ENCODE measurements at regions not wholly inside any gene's neighbourhood (a gene's known extent, or its start where the extent isn't known, plus 50 kb on each side); places are given as distances from the start of the nearest gene placed in this dataset.

DNA sequence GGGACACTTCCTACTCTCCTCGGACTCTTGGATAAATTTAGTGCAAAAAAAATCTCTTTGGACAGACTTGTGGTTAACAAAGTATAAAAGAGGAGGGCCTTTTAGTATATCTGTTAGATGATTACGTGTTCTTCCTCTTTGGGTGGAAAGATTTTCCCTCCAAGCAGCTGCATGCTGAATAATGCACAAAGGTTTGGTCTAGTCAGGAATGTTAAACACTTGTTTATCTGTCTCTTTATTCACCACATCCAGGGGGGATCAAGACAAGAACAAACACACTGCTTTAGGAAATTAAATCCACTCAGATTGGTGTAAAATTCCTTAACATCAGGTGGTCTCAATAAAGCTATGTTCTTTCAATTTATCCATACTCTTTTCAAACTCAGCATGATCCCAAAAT, 260.9 kb upstream of the CHD6 start:
- DNase-seq = no peak

DNA sequence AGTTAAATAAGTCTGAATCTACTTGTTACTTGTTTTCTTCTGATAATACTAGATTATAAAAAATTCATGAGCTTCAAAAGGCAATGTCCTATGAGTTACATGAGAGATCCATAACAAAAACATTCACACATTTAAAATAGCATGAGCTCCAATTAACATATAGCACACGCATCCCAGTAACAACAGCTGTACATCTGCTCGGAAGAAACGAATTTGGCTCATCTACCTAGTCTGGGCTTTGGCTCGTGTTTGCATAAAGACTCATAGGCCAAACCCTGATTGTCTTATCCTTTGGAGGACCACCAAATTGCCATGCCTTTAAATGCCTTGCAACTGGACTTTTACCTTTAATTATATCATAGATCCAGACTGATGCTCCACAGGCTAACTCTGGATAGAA, 259.7 kb upstream of the CHD6 start:
- DNase-seq = no peak

DNA sequence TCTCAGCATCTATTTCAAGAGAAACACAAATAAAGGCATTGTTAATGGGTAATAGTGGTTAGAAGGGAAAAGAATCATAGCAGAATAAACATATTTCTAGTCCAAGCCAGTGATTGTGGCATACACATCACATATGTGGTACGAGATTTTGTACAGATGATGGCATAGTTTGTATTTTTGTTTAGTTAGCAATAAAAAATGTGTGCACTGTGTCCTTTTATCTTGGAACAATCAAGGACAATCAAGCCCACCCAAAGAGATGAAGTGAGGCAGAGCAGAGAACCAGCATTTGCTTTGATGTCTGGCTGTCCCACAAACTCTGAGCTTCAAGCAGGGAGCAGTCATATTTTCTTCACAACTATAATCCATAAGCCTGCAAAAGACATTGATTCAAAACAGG, 256.5 kb upstream of the CHD6 start:
- no peak for DNase-seq

DNA sequence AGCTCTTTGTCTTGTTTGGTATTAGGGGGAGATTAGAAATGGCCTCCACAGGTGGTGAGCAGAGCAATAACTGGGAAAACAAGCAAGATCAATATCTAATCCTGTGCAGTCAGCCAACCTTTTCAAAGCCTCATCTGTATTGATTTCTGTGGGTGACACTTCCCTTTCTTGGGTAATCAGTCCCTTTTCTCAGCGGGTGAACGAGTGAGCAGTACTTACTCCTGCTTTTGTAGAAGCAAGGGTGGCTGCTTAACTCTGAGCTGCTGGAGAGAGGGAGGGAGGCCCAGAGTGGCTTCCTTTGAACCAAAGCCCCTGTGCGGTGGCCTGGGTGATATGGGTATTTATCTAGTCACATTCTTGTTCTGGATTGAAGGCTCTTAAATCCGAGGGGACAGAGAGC, 254.8 kb upstream of the CHD6 start:
- DNase-seq = no peak

DNA sequence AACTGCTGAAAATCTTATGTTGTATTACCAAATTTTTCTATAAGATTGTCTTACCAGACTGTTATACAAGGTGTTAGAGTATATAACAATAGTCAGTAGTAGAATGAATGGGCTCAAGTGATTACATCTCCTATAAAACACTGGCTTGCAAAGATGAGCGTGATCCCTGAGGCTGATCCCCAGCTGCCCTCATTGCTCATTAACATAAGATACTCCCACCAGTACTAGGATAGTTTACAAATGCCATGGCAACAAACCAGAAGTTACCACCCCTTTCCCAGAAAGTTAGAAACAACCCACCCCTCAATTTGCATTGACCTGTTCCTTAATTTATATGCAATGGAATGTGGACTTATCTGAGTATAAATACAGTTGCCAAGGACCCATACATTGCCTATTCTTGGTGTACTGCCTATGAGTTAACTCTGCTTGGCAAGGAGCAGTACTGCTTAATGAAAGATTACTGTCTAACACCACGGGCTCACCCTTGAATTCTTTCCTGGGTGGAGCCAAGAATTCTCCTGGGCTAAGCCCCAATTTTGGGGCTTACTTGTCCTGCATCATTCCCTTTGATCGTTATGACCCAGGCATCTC, 252.8 kb upstream of the CHD6 start:
- no peak for DNase-seq

DNA sequence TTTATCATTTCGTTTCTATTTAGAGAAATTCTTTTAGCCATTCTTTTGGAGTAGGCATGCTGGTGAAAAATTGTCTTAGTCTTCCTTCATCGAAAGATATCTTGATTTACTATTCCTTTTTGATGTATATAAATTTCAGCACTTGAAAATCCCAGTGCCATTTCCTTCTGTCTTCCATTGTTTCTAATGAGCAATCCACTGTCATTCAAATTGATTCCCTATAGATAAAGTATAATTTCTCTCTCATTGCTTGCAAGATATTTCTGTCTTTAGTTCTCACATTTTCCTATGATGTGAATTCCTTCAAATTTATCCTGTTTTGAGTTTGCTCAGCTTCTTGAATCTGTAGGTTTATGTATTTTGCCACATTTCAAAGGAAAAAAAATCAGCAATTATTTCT, 251.1 kb upstream of the CHD6 start:
- no peak for DNase-seq

DNA sequence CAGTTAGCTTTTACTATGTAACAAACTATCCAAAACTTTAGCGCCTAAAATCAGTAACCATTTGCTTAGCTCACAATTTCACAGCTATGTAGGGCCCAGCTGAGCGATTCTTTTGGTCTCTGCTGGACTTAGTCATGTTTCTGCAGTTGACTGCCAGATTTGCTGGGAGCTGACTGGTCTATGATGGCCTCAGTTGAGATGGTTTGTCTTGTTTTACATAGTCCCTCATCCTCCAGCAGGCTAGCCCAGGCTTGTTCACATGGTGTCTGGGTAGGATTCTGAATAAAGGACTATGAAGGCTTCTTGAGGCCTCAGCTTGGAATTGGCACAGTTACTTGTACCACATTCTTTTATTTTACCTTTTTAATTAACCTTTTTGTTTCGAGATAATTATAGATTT, 247.8 kb upstream of the CHD6 start:
- no peak for DNase-seq

DNA sequence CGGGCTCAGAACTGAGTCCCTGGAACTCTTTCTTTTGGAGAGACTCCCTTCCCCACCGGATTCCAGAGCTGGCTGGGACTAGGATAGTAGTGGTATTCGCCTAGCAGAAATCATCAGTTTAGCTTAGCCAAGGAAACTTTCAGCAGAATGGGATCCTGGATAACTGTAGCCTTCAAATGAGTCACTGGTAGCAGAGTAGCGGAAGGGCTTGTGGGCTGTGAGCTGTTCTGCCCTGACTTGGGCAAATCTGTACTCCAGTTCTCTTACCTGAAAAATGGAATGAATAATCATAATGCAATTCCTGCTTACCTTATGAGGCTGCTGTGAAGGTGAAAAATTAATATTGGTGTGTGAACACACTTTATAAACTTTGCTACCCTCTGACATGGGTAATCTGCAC, 244.3 kb upstream of the CHD6 start:
- DNase-seq = no peak

DNA sequence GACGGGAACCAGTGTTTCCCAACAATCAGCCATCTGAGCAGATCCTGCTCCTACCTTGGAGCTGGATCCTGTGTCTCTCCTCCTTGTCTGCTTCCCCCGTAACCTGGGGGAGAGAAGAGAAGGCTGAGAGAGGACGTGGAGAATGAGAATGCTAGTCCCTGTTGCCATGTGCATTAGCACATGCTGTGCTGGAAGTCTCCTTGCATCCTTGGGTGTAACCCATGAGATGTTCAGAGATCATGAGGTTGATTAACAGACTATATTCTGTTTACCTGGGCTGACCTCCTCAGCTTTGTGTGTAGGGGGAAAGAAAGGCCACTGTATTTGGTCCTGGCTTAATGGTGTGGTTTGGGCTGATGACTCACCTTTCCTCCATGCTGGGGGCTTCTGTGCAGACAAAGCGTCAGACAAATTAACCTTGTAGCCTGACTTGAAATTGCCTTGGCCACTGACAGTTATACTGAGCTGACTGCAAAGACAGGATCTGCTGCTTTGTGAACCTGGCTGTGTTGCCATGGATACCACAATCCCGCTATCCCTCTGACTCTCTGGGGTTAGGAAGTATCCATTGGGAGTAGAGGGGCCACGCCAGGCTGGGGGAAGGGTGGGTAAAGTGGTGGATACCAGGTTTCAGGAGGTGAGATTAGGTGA, 243.7 kb upstream of the CHD6 start:
- DNase-seq = no peak

DNA sequence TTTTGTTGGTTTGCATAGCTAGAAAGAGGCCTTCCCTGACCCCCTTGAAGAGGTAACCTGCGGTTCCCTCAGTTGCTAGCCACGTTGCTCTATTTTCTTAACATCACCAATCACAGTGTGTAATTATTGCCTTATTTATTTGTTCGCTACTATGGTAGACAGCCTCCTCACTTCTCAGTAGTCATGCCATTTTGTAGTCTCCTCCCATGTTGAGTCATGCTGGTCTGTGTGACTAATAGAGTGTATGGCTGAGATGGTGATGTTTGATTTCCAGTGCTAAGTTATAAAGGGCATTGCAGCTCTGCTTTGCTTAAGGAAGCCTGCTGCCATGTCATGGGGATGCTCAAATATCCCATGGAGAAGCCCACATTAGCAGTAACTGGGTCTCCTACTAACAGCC, 236.6 kb upstream of the CHD6 start:
- DNase-seq = no peak

DNA sequence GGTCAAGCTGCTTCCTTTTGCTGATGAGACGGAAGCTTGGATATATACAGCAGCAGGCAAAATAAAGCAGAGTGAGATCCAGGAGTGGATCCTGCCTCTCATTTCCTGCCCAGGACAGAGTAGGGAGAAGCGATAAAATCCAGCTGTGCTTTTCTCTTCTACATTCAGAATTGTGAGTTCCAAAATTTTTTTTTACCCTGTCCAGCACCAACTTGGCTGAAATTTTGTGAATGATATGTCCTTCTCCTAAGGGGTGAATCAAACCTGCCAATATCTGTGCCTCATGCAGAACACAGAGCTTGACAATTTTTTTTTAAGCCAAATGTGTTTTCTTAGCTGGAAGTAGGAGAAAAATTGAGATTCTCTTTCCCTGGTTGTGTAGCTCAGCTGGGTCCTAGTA, 235.6 kb upstream of the CHD6 start:
- DNase-seq = no peak

DNA sequence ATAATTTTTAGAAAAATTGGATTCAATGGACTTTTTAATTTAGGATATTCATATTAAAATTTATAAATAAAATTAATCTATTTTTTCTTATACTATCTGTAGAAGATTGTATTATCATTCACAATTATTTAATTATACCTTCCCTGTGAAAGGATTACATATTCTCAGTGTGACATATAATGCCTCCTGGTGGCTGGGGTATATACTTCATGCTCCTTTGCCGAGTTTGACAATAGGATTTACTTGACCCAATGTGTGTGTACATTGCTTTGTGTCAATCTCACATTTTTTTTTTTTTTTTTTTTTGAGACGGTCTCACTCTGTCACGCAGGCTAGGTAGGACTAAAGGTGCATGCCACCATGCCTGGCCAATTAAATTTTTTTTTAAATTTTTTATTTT, 230.0 kb upstream of the CHD6 start:
- DNase-seq = no peak

DNA sequence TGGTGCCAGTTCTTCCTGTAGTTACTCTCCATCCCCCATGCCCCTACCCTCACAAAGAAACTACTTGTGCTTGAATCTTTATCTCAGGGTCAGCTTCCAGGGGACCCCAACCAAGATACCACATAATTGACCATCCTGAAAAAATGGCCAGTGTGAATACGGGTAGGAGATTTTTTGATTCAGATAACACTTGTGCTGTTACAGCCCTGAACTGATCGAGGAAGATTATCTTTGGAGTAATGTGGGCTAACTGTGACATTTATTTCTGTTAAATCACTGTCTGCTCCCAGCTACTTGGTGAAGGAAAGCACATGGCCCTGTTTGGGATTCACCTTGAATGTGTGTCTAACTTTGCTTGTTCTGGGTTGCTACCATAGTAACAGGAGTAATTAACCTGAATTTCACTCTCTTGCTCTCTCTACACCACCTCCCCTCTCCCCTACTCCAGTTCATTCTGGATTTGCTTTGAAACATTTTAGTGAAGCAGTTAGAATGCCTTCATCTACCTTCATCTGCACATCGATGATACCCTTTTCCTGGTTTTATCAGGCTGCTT, 219.6 kb upstream of the CHD6 start:
- DNase-seq = no peak

DNA sequence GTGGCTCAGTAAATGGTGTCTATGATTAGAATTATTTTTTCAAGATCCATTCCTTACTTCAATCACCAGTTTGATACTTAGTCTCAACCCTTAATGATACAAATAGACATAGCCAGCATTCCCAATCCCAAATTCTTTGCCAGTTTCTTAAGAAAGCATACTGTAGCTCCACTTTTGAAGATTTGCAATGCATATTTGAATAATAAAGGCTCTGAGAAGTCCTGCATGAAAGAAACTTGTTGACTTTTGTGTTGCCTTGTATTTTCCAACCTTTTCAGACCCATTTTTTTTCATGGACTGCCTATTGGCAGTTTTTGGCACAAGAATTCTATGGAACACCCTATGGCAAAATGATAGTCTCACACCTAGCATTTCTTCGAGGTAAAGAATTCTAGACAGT, 215.6 kb upstream of the CHD6 start:
- no peak for DNase-seq

DNA sequence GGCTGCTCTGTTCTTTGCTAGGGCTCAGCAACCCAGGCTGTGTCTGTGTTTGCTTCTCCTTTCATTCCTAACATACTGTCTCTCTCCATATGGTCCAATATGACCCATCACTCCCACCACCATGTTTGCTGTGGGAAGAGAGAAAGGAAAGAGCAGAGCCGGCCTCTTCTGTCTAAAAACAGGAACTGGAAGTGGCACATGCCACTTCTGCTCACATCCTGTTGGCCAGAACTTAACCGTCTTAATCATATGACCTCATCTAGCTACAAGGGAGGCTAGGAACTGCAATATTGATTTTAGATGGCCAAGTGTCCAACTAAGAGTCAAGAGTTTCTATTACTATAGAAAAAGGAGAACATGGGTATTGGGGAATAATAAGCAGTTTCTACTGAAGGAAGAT, 212.5 kb upstream of the CHD6 start:
- no peak for DNase-seq

DNA sequence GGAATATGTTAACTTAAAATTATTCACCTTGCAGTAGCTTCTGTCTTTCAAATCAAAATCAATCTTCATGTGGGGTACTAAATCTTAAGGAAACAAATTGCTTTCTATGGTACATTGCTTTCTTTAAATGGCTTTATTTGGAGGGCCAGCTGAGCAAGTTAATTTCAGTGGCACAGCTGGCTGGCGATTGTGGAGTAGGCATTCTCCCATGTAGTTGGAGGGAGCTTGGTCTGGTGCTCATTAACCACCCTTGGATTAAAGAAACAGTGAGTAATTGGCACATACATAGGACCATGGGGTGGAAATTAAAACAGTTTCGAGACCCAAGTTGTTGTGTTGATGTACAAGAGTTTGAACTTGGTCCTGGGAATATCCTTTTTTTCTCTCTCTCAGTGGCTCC, 201.3 kb upstream of the CHD6 start:
- no peak for DNase-seq

DNA sequence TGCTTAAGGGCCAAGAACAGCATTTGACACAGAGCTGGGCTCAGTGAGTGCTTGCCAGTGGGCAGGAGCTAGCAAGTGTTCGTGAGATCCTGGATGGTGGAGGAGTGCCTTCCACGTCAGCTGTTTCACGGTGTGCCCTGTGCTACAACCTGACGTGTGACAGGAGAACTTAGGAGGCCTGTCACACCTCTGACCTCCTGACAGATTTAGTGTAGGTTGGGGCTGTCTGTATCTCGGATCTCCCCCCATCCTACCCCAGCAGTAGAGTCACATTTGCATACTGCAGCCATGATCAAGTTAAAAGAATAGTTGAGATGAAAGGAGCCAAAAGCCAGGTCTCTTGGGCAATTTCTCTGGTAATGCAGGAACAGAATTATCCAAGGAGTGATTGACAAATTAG, 200.8 kb upstream of the CHD6 start:
- DNase-seq = no peak

DNA sequence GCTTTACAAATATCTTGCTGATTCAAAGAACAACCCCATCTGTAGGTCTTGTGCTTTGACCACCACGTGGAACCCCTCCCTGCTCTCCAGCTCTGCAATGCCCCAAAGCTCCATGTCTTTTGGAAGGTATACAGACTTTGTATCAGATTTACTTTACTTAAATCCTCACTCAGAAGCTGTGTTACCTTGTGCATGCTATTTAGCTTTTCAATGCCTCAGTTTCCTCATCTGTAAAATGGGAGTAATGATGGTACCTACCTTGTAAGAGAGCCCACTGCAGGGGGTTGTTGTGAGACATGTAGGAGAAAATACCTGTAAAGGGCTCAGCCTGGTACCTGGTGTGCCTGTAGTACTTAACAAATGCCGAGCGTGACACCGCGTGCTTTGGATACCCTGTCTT, 200.2 kb upstream of the CHD6 start:
- no peak for DNase-seq

DNA sequence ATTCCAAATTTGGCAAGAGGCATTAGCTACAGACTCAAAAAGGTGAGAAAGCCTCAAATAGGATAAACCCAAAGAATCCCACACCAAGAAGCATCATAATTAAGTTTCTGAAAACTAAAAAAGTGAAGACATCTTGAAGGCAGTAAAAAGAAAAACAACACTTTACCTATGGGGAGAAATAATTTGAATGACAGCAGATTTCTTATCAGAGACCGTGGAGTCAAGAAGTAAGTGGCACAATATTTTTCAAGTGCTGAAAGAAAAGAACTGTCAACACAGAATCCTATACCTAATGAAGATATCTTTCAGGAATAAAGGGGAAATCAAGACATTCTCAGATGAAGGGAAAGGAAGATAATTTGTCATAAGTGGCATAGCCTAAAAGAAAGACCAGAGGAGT, 193.3 kb upstream of the CHD6 start:
- DNase-seq = no peak

DNA sequence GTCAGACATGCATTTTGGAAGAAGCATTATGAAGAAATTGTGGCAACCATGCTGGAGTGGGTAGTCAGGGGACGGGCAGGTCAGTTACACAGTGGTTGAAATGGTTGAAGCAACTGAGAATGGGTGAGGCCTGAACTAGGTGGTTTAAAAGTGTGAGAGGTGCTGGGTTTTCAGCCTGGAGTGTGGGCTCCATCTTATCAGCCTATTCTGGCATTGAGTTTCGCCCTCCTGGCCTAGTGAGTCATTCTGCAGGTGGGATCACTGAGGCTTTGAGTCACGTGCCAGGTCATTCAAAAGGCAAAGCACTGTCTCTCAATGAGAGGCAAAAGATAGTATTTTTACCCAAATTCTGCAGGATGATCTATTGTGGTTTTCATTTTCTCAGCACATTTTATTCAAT, 181.9 kb upstream of the CHD6 start:
- DNase-seq = no peak

DNA sequence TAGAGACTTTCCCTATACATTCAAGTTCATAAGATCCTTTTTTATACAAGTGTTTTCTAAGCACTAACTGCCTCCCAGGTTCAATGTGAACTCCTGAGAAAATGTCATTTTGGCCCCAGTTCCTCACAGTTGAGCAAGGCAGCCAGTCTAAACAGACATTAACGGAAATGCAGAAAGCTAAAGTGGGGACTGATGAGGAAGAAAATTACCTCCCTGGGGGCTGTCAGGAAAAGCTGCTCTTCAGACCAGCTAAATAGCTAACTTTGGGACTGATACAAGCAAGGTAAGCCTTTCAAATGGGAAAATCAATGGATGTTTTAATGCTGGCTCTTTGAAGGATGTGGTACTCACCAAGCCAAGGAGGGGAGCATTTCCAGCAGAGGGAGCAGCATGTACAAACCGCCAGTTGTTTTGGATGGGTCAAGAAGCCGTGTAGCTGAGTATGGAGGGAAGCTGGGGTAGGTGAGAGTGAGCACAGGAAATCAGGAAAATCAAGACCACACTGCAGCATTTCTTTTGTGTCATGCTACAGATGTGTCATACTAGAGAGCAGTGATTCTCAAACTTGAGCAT, 180.8 kb upstream of the CHD6 start:
- no peak for DNase-seq

DNA sequence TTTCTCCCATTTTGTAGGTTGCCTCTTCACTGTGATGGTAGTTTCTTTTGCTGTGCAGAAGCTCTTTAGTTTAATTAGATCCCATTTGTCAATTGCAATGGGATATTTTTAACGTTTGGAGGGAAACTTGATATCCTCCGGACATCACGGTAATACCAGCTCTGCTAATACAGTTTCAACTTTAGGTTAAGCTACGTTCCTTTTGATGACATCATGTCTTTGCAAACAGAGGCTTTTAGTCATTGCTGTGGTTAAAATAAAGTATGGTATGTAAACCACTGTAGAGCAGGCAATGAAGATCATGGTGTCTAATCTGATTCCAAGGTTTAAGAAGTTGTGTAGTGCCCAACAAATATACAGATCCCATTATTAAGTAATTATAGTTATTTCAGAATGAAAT, 168.0 kb upstream of the CHD6 start:
- DNase-seq = no peak

DNA sequence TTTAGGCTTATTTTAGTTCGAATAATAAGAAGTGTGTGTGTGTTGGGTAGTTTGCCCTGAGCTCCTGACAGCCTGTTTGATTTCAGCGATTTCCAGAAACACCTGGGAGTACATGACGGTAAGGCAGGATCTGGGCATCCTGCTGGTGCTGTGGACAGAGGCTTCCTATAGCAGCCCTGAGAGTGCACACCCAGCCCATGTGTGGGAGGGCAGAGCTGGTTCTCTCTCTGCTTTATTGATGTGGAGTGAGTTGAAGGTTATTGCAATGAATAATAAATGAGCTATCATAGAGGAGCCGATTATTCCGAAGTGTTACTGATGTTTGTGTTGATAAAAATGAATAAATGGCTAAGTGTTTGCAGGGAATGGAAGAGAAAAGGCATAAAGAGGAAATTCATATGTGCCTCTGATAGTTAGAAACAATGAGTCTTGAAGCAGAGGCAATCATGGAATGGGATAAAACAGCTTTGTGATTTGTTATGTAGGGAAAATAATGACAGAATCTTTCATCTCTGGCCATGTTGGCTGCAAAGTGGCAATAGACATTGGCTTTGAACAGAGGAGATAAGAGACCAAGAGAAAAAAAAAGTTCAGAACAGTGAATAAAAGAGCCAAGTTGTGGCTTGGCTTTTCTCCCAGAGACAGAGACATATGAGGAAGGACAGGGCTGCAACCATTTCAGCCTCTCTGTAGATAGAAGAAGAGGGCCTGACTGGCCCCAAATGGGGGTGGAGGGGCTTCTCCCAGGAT, 166.2 kb upstream of the CHD6 start:
- DNase-seq = no peak

Data from CD4-positive, alpha-beta T cell treated with Interleukin-1 beta for 1 hour (primary cell).